Glomerular visceral epithelial cell (primary cell): ENCODE measurements at regions not wholly inside any gene's neighbourhood (a gene's known extent, or its start where the extent isn't known, plus 50 kb on each side); places are given as distances from the start of the nearest gene placed in this dataset.
A peak's percentile ranks its signal among the peaks of the same experiment; 100 is the strongest.

Experiments
- DNase-seq: peaks from one replicate; pipeline ENCODE4 v3.0.0-alpha.2; 2016; ENCODE audit errors: extremely low spot score

GRCh38 chr5:35436400-35437057 is 181.1 kb upstream of the SPEF2 start:
- DNase-seq, result peak; percentile 12

- DNase-seq, result no peak
These were observed 187.1 kb upstream of the SPEF2 start for GRCh38 chr5:35430381-35431162.

- DNase-seq, result no peak
These were observed 189.9 kb upstream of the PRLR start for GRCh38 chr5:35420200-35420599.

- DNase-seq, result no peak
These were observed 186.8 kb upstream of the PRLR start for GRCh38 chr5:35417040-35417439.

- DNase-seq, result no peak
These were observed 186.1 kb upstream of the PRLR start for GRCh38 chr5:35416217-35416988.

- no peak for DNase-seq
These were observed 185.0 kb upstream of the PRLR start for GRCh38 chr5:35415309-35415708.

GRCh38 chr5:35409361-35409760 is 179.1 kb upstream of the PRLR start:
- no peak for DNase-seq

- no peak for DNase-seq
These were observed 177.9 kb upstream of the PRLR start for GRCh38 chr5:35408146-35408545.

- DNase-seq, result no peak
These were observed 177.4 kb upstream of the PRLR start for GRCh38 chr5:35407697-35408096.

- no peak for DNase-seq
These were observed 175.7 kb upstream of the PRLR start for GRCh38 chr5:35405938-35406337.

- DNase-seq, result no peak
These were observed 174.4 kb upstream of the PRLR start for GRCh38 chr5:35404701-35405100.

GRCh38 chr5:35393901-35394300 is 163.6 kb upstream of the PRLR start:
- no peak for DNase-seq

- DNase-seq, result no peak
These were observed 154.4 kb upstream of the PRLR start for GRCh38 chr5:35384658-35385057.

GRCh38 chr5:35383041-35383440 is 152.8 kb upstream of the PRLR start:
- DNase-seq, result no peak

- DNase-seq, result no peak
These were observed 147.4 kb upstream of the PRLR start for GRCh38 chr5:35377653-35378052.

GRCh38 chr5:35374584-35374983 is 144.3 kb upstream of the PRLR start:
- DNase-seq, result no peak

GRCh38 chr5:35373249-35373648 is 143.0 kb upstream of the PRLR start:
- no peak for DNase-seq

- no peak for DNase-seq
These were observed 142.2 kb upstream of the PRLR start for GRCh38 chr5:35372482-35372881.

- no peak for DNase-seq
These were observed 141.7 kb upstream of the PRLR start for GRCh38 chr5:35371951-35372426.

GRCh38 chr5:35370871-35371270 is 140.6 kb upstream of the PRLR start:
- DNase-seq, result no peak

- DNase-seq, result no peak
These were observed 139.9 kb upstream of the PRLR start for GRCh38 chr5:35369965-35370790.

- DNase-seq, result no peak
These were observed 137.2 kb upstream of the PRLR start for GRCh38 chr5:35367526-35367925.
